ENCODE measurements at regions not wholly inside any gene's neighbourhood (a gene's known extent, or its start where the extent isn't known, plus 50 kb on each side); places are given as distances from the start of the nearest gene placed in this dataset.

DNA sequence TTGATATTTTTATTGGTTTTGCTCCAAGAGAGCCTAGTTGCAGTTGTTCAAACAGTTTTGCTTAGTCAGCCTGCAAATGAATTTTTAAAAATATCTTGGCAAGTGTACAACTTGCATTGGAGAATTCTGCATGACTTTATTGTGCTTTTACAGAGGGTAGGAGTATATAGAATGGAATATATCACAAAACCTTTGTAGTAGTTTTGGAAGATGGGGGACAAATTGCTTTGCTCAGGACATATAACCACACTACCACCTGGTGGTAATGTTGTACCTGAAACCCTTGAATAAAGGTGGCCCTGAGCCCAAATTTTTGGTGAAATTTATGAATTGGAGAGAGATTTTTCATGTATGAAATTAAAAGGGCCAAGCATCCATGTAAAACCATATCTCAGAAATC lies 645.2 kb downstream of the MED13L start:
- no peak for DNase-seq

GRCh38 chr12:115630136-115630535 lies 647.4 kb downstream of the MED13L start:
- DNase-seq, result no peak

DNA sequence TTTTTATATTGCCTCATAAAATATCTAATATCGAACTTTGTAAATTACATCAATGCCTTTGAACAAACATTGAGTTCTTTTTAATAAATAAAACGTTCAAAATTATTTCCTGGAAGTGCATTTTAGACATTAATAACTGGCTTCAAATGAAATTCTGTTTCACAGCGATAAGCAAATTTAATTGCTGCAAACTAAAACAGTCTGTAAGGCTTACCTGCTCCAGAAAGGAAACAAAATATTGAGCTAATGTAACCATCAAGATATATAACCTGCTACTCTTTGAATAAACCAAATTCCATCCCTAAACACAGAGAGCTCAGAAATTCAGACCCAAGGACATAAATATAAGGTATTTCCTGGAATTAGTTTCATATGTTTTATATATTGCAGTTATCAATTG lies 651.3 kb downstream of the MED13L start:
- DNase-seq, result no peak

DNA sequence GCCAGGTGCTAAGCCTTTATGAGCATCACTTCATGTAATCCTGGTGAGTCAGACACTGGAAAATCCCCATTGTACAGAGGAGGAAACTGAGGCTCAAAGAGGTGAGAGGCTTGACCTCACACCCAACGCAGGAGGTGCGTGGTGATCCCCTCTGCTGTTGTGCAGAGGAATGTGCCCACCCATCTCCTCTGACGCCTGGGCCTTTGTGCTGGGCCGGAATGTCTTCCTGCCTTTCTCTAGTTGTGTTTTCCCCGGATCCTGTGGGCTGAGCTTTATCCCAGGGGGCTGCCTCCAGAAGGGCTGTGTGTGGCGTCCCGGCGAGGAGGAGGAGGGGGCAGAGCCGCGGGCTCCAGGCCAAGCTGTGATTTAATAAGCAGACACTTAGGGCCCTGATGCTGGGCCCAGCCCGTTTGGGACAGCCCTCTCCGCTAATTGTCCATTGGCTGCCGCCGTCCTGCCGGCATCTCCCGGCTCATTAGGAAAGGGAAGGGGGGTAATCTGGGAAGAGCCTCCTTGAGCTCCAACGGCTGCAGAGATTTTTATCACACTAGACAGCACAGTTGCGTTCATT lies 653.6 kb downstream of the MED13L start:
- no peak for DNase-seq

GRCh38 chr12:115623275-115623674 lies 654.2 kb downstream of the MED13L start:
- DNase-seq, result no peak

DNA sequence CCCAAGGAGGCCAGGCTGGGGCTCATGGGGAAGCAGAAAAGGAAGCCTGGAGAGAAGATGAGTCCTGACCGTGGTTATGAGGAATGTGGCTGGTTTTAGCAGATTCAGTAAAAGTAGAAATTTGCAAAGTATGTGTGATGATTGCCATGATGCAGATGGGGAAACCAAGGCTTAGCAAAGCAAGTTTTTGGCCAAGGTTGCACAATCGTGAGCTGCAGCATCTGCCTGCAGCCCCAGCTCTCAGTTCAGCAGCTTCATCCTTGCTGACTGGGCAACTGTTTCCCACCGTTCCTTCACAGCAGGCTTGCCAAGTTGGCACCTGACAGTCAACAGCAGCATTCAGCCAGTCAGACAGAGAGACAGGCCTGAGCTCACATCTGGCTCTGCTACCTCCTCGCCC lies 656.7 kb downstream of the MED13L start:
- no peak for DNase-seq

DNA sequence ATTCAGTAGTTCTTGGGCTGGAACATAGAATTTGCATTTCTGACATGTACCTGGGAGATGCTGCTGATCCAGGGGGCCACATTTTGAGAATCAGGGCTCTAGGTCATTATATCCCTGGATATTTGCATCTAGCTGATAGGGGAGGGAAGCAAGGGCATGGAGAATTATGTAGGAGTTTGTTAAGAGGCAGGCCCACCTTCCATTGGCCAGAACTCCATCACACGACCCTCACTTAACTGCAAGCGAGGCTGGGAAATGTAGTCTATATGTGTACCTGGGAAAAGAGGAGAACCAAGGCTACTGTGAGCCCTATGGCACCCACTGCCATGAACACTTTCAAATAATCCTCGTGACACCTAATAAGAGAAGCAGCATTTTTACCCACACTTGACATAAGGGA lies 657.6 kb downstream of the MED13L start:
- DNase-seq, result no peak

GRCh38 chr12:115619061-115619460 lies 658.4 kb downstream of the MED13L start:
- no peak for DNase-seq

GRCh38 chr12:115618105-115618504 lies 659.4 kb downstream of the MED13L start:
- DNase-seq, result no peak

DNA sequence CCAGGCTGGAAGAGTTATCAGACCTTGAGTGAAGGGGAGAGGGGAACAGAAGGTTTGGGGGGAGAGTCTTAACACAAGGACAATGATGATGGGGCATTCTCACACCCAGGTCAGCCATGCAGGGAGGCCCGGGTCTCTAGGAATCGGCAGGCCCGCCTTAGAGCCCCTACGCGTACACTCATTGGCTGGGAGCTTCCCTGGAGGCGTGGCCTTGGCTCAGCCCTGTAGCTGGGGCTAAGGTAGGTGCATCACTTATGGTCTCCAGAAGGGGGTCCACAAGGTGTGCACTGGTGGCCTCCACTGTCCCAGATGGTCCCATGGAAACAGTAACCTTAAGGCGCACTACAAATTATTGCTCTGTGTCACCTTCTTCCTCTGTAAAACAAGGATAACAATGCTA lies 660.1 kb downstream of the MED13L start:
- DNase-seq, result no peak

GRCh38 chr12:115611477-115611876 lies 666.0 kb downstream of the MED13L start:
- DNase-seq, result no peak

- no peak for DNase-seq
These were observed 668.1 kb downstream of the MED13L start for GRCh38 chr12:115609347-115609746.

- DNase-seq, result no peak
These were observed 671.5 kb downstream of the MED13L start for GRCh38 chr12:115606040-115606439.

- DNase-seq, result no peak
These were observed 678.4 kb downstream of the MED13L start for GRCh38 chr12:115598871-115599811.

GRCh38 chr12:115597157-115597712 lies 680.3 kb downstream of the MED13L start:
- no peak for DNase-seq

- no peak for DNase-seq
These were observed 689.4 kb downstream of the MED13L start for GRCh38 chr12:115588131-115588530.

GRCh38 chr12:115584156-115584555 lies 693.3 kb downstream of the MED13L start:
- no peak for DNase-seq

DNA sequence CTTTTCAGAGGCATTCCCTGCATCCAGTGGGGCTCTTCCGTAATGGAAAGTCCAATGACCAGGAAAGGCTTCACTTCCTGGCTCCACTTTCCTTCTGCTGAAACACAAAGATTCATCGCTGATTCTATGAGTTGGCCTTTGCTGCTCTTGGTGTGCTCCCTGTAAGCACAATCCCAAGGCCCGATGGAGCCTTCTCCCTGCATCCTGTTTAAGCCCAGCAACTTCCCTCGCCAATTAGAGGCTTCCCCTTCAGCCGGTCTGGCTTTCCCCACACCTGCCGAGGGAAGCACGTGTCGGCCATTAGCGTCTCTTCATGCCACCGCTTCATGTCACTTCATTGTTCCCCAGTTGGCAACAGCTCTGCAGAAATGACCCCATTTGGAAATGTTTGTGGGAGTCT lies 693.9 kb downstream of the MED13L start:
- DNase-seq, result no peak

GRCh38 chr12:115577401-115577800 lies 700.1 kb downstream of the MED13L start:
- no peak for DNase-seq

DNA sequence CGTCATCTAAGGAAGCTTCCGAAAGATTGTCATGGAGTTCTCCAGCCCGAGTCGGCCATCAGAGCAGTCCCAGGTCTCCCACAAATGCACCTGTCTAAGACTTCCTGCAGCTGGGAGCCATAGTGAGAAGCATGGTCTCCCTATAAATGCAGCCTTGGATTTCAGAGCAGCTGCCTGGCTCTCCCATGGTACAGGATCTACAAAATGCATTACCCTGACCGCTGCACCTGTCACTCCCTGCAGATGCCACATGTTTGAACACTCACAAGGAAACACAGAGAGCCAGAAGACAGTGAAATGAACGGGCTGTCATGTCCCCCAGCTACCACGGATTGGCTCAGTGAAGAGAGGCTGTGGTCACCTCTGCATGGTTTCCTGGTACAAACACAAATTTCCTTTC lies 702.7 kb downstream of the MED13L start:
- DNase-seq, result no peak

DNA sequence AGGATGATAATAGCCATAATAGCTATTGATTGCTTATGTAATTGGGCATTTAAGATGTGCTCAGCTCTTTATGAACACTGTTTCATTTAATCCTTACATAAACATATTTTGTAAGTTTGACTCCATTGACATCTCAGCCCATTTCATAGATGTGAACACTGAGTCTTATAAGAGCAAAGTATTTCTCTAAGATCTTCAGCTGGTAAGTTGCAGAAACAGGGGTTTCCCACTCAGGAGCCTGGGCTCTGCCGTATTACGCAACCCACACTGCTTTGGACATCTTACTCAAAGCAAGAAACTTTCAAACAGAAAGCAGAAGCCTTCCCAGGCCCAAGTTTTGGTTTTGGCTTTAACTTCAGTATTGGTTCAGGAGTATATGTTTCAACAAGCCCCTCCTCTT lies 705.1 kb downstream of the MED13L start:
- DNase-seq, result no peak

GRCh38 chr12:115571446-115571845 lies 706.0 kb downstream of the MED13L start:
- no peak for DNase-seq

GRCh38 chr12:115571027-115571426 lies 706.5 kb downstream of the MED13L start:
- no peak for DNase-seq

DNA sequence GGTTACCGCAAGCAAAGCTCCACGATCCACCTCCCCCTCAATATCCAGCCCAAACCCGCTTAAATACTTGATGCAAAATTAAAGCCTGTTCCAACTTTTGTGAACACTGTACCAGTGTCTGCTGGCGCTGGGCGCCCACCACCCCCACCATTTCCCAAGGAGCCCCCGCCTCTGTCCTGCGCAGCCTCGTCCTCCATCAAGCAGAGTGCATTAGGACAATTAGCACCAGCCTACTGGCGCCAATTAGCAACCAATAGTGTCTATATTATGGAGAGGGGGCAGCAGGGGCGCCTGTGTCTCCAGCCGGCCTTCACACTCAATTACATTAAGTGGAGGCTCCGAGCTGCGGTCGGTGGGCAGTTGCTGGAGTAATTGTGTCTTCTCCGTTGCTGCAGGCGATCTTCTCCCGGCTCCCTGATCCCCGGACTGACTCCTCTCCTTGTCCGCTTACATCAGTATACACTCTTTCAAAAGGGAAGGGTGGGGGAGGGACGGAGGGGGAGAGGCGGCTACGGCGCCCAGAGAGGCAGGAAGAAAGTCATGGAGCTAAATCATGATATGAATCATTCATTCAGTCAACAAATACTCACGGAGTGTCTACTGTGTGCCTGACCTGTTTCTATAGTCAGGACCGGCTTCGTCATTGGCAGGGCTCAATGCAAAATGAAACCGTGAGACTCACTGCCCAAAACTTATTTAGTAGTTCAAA lies 707.3 kb downstream of the MED13L start:
- no peak for DNase-seq
